OCI-LY7 (cell line): ENCODE measurements at regions not wholly inside any gene's neighbourhood (a gene's known extent, or its start where the extent isn't known, plus 50 kb on each side); places are given as distances from the start of the nearest gene placed in this dataset. TPM values are rescaled to one million over a fixed set of nuclear protein-coding genes. Genes with fewer than 3 reads are reported as not detected.

Experiments
- microRNA-seq: library from miRNA; unstranded; fragments of <30 nt; microRNA quantifications from one replicate; pipeline ENCODE4 v1.2.0, GENCODE V29; 2022; ENCODE audit warnings: borderline replicate concordance
- small RNA-seq: library from RNA; depleted of rRNA; stranded (forward); fragments of <200 nt; gene quantifications from one replicate; pipeline ENCODE3, GENCODE V24; 2014

Small RNA genes lying in the stretch of these regions (microRNA-seq; reads per million reads assigned to microRNA genes)
- not detected for gene MIR3156-1

Small RNA genes lying in the stretch of these regions (small RNA-seq; reads per million reads assigned to genes)
- gene AL512324.1 (not detected), gene MIR3156-1 (not detected), gene RNU6-1207P (not detected)
